Liver (tissue), 8 donors: ENCODE measurements at regions not wholly inside any gene's neighbourhood (a gene's known extent, or its start where the extent isn't known, plus 50 kb on each side); places are given as distances from the start of the nearest gene placed in this dataset.

ENCODE experiments used
- DNase-seq: peaks from one replicate; pipeline ENCODE4 v3.0.0-alpha.2; 2017; ENCODE audit warnings: low spot score
- H3K27ac ChIP-seq, 2 donors: one replicate each; pipeline ENCODE4 v1.7.0; 2013; ENCODE audit warnings: inconsistent platforms in 2 of 2, low read length in 2 of 2, control low read depth in 1 of 2, low read depth in 1 of 2, mild to moderate bottlenecking in 1 of 2
- H3K27me3 ChIP-seq, 4 donors: one replicate each; pipeline versions ENCODE4 v1.6.1 to v1.7.0; 2013; ENCODE audit warnings: low read length in 3 of 4, inconsistent platforms in 1 of 4, mild to moderate bottlenecking in 1 of 4, moderate library complexity in 1 of 4; ENCODE audit not compliant: control insufficient read depth in 4 of 4, insufficient read depth in 4 of 4
- H3K36me3 ChIP-seq, 4 donors: one replicate each; pipeline versions ENCODE4 v1.6.1 to v1.7.0; 2013; ENCODE audit warnings: low read length in 3 of 4, mild to moderate bottlenecking in 3 of 4, low read depth in 1 of 4, moderate library complexity in 1 of 4; ENCODE audit not compliant: control insufficient read depth in 4 of 4, insufficient read depth in 3 of 4
- H3K4me1 ChIP-seq, 4 donors: one replicate each; pipeline versions ENCODE4 v1.6.1 to v1.7.0; 2013; ENCODE audit warnings: low read length in 3 of 4, mild to moderate bottlenecking in 3 of 4, moderate library complexity in 1 of 4; ENCODE audit not compliant: control insufficient read depth in 4 of 4, insufficient read depth in 4 of 4
- H3K4me3 ChIP-seq, 3 donors: one replicate each; pipeline versions ENCODE4 v1.6.1 to v1.7.0; 2013; ENCODE audit warnings: low read length in 3 of 3, control low read depth in 1 of 3, low read depth in 1 of 3, mild to moderate bottlenecking in 1 of 3
- H3K9ac ChIP-seq, 2 donors: one replicate each; pipeline ENCODE4 v1.7.0; 2013; ENCODE audit warnings: low read length in 2 of 2, mild to moderate bottlenecking in 2 of 2, moderate library complexity in 2 of 2, control low read depth in 1 of 2, low read depth in 1 of 2
- H3K9me3 ChIP-seq, 4 donors: one replicate each; pipeline versions ENCODE4 v1.6.1 to v1.7.0; 2013; ENCODE audit warnings: low read length in 3 of 4; ENCODE audit not compliant: control insufficient read depth in 4 of 4
- ATF3 ChIP-seq: IDR thresholded peaks from 2 replicates; pipeline ENCODE4 v1.6.1; 2016; ENCODE audit warnings: antibody characterized with exemption
- CTCF ChIP-seq: fragments of 150-350 bp; IDR thresholded peaks from 2 replicates; pipeline ENCODE4 v1.5.1; 2017; ENCODE audit warnings: improper control_type of control experiment, low read depth, low read length; ENCODE audit not compliant: missing input control
- EGR1 ChIP-seq, 2 donors: IDR thresholded peaks; 2 replicates each; pipeline ENCODE4 v1.6.1; 2016 to 2018; ENCODE audit warnings: antibody characterized with exemption in 2 of 2, low read depth in 2 of 2
- FOXA1 ChIP-seq: IDR thresholded peaks from 2 replicates; pipeline ENCODE4 v1.6.1; 2016; ENCODE audit warnings: antibody characterized with exemption
- FOXA2 ChIP-seq: IDR thresholded peaks from 2 replicates; pipeline ENCODE4 v1.6.1; 2016; ENCODE audit warnings: antibody characterized with exemption
- GABPA ChIP-seq, 2 donors: IDR thresholded peaks in 1 of 2; conservative IDR thresholded peaks in 1 of 2; 2 replicates each; pipeline ENCODE4 v1.6.1; 2016; ENCODE audit warnings: antibody characterized with exemption in 2 of 2, mild to moderate bottlenecking in 1 of 2, moderate library complexity in 1 of 2
- HNF4A ChIP-seq, 2 donors: conservative IDR thresholded peaks; 2 replicates each; pipeline ENCODE4 v1.6.1; 2016; ENCODE audit warnings: antibody characterized with exemption in 2 of 2, mild to moderate bottlenecking in 2 of 2
- HNF4G ChIP-seq: IDR thresholded peaks from 2 replicates; pipeline ENCODE4 v1.6.1; 2016; ENCODE audit warnings: antibody characterized with exemption
- MAX ChIP-seq: IDR thresholded peaks from 2 replicates; pipeline ENCODE4 v1.6.1; 2016; ENCODE audit warnings: antibody characterized with exemption
- NR2F2 ChIP-seq: IDR thresholded peaks from 2 replicates; pipeline ENCODE4 v1.6.1; 2016; ENCODE audit warnings: antibody characterized with exemption
- RAD21 ChIP-seq, 2 donors: IDR thresholded peaks; 2 replicates each; pipeline ENCODE4 v1.6.1; 2016; ENCODE audit warnings: antibody characterized with exemption in 2 of 2, mild to moderate bottlenecking in 2 of 2
- REST ChIP-seq: IDR thresholded peaks from 2 replicates; pipeline ENCODE4 v1.6.1; 2016; ENCODE audit warnings: antibody characterized with exemption, mild to moderate bottlenecking
- SP1 ChIP-seq: IDR thresholded peaks from 2 replicates; pipeline ENCODE4 v1.6.1; 2018; ENCODE audit warnings: antibody characterized with exemption, mild to moderate bottlenecking
- YY1 ChIP-seq: IDR thresholded peaks from 2 replicates; pipeline ENCODE4 v1.6.1; 2016; ENCODE audit warnings: antibody characterized with exemption, mild to moderate bottlenecking
- ZBTB33 ChIP-seq: IDR thresholded peaks from 2 replicates; pipeline ENCODE4 v1.6.1; 2016; ENCODE audit warnings: antibody characterized with exemption
- WGBS: extraction: QIAGEN DNeasy Blood & Tissue Kit; methylation state at CpG from one replicate; pipeline ENCODE4 v1.1.7; 2013; 5-methylcytosine and 5-hydroxymethylcytosine counted together
- donor health status: healthy.
- donor health status: healthy.
- donor health status: healthy.
- donor health status: healthy.
- donor health status: healthy.

- H3K36me3 ChIP-seq: no peaks in the 10 kb centered on the region
- no peak for DNase-seq
- no peaks in the 10 kb centered on the region for H3K27me3 ChIP-seq
- WGBS: 78% methylated on average over 3 of the region's 3 CpGs
- H3K9me3 ChIP-seq: no peaks in the 10 kb centered on the region
- H3K4me1 ChIP-seq: no peaks in the 10 kb centered on the region
- TF ChIP-seq HNF4G (no peak), GABPA (IDR thresholded peaks at IDR 0.05 in 1 of 2, conservative IDR thresholded peaks at IDR 0.05 in 1 of 2) (no peak), RAD21 (IDR thresholded peaks at IDR 0.05) (no peak), EGR1 (IDR thresholded peaks at IDR 0.05; ENCODE audit: low read depth in 2 of 2) (no peak)
- no peak overlapping the region for H3K4me3 ChIP-seq
- no peak overlapping the region for H3K27ac ChIP-seq
- H3K9ac ChIP-seq: no peak overlapping the region
These were observed 1282.2 kb downstream of the ADGRL3 start for GRCh38 chr4:62482355-62482754.

GRCh38 chr4:62475596-62475995 is 1275.5 kb downstream of the ADGRL3 start:
- Histone ChIP-seq H3K27me3 (no peaks in the 10 kb centered on the region), H3K36me3 (no peaks in the 10 kb centered on the region), H3K4me3 (no peak overlapping the region), H3K9me3 (no peaks in the 10 kb centered on the region), H3K9ac (no peak overlapping the region), H3K4me1 (no peaks in the 10 kb centered on the region), H3K27ac (no peak overlapping the region)
- TF ChIP-seq CTCF (no peak), FOXA1 (no peak), FOXA2 (no peak), RAD21 (IDR thresholded peaks at IDR 0.05) (no peak), ATF3 (no peak), REST (no peak), ZBTB33 (no peak), EGR1 (IDR thresholded peaks at IDR 0.05; ENCODE audit: low read depth in 2 of 2) (no peak), YY1 (no peak), HNF4G (no peak), MAX (no peak), HNF4A (conservative IDR thresholded peaks at IDR 0.05) (no peak), NR2F2 (no peak), SP1 (no peak)
- WGBS: 63% methylated on average over 2 of the region's 2 CpGs
- DNase-seq: no peak
